GM23248 (cell line): ENCODE measurements at regions not wholly inside any gene's neighbourhood (a gene's known extent, or its start where the extent isn't known, plus 50 kb on each side); places are given as distances from the start of the nearest gene placed in this dataset.

Experiments
- DNase-seq: peaks from one replicate; pipeline ENCODE4 v3.0.0-alpha.2; 2015
- H2AFZ ChIP-seq: fragments of 200-600 bp; sonication (generic); 2 replicates; pipeline ENCODE4 v1.6.1; 2016; ENCODE audit warnings: antibody characterized with exemption
- H3F3A ChIP-seq: fragments of 200-600 bp; sonication (generic); 2 replicates; pipeline ENCODE4 v1.6.1; 2016; ENCODE audit warnings: mild to moderate bottlenecking, antibody characterized with exemption, mixed run types; ENCODE audit not compliant: insufficient read depth
- H3K27ac ChIP-seq: fragments of 200-600 bp; sonication (generic); 2 replicates; pipeline ENCODE4 v1.5.1; 2016; ENCODE audit warnings: mild to moderate bottlenecking
- H3K27me3 ChIP-seq: fragments of 200-600 bp; sonication (generic); replicated peaks from 2 replicates; pipeline ENCODE4 v1.6.1; 2016; ENCODE audit warnings: mild to moderate bottlenecking; ENCODE audit not compliant: insufficient read depth
- H3K36me3 ChIP-seq: fragments of 200-600 bp; sonication (generic); 2 replicates; pipeline ENCODE4 v1.6.1; 2016; ENCODE audit warnings: low read depth, mild to moderate bottlenecking
- H3K4me1 ChIP-seq: fragments of 200-600 bp; sonication (generic); 2 replicates; pipeline ENCODE4 v1.6.1; 2016; ENCODE audit warnings: mild to moderate bottlenecking; ENCODE audit not compliant: insufficient read depth
- H3K4me2 ChIP-seq: fragments of 200-600 bp; sonication (generic); one replicate; pipeline ENCODE4 v1.6.1; 2016; ENCODE audit warnings: mild to moderate bottlenecking; ENCODE audit not compliant: unreplicated experiment
- H3K4me3 ChIP-seq: fragments of 200-600 bp; sonication (generic); 2 replicates; pipeline ENCODE4 v1.5.1; 2016; ENCODE audit warnings: mild to moderate bottlenecking
- H3K79me2 ChIP-seq: fragments of 200-600 bp; sonication (generic); 2 replicates; pipeline ENCODE4 v1.6.1; 2016; ENCODE audit warnings: mild to moderate bottlenecking; ENCODE audit not compliant: insufficient read depth
- H3K9ac ChIP-seq: fragments of 200-600 bp; sonication (generic); 2 replicates; pipeline ENCODE4 v1.6.1; 2016; ENCODE audit warnings: mild to moderate bottlenecking
- H3K9me2 ChIP-seq: fragments of 200-600 bp; sonication (generic); 2 replicates; pipeline ENCODE4 v1.6.1; 2016; ENCODE audit warnings: mixed run types, mild to moderate bottlenecking, moderate library complexity; ENCODE audit not compliant: insufficient read depth
- H3K9me3 ChIP-seq: fragments of 200-600 bp; sonication (generic); one replicate; pipeline ENCODE4 v1.6.1; 2017; ENCODE audit warnings: low read depth
- H4K20me1 ChIP-seq: fragments of 200-600 bp; sonication (generic); 2 replicates; pipeline ENCODE4 v1.6.0; 2016; ENCODE audit not compliant: insufficient read depth
- EZH2 ChIP-seq: fragments of 200-600 bp; sonication (generic); IDR thresholded peaks from 2 replicates; pipeline ENCODE4 v1.6.1; 2018; ENCODE audit warnings: antibody characterized with exemption, mild to moderate bottlenecking; ENCODE audit not compliant: insufficient read depth, poor library complexity, severe bottlenecking
- EZH2phosphoT487 ChIP-seq: fragments of 200-600 bp; sonication (generic); IDR thresholded peaks from 2 replicates; pipeline ENCODE4 v1.6.1; 2018; ENCODE audit warnings: antibody characterized with exemption, moderate library complexity, mild to moderate bottlenecking, low read depth; ENCODE audit not compliant: insufficient read depth
- WGBS, 2 experiments: methylation state at CpG; one replicate each; pipeline ENCODE4 v1.1.6; 2015 to 2017; ENCODE audit warnings: low lambda C conversion rate in 2 of 2, low coverage in 1 of 2; ENCODE audit errors: missing lambda C conversion rate in 2 of 2; 5-methylcytosine and 5-hydroxymethylcytosine counted together
- in situ Hi-C: fragments of 300-500 bp; cut with MboI; formaldehyde crosslinking; loops from 2 replicates; pipeline ENCODE4 v1.15.0; 2020

GRCh38 chr2:129139380-129139779, 820.7 kb upstream of the HS6ST1 start:
- no peaks in the 10 kb centered on the region for H3F3A ChIP-seq
- no peaks in the 10 kb centered on the region for H3K4me1 ChIP-seq
- H3K9ac ChIP-seq: no peak overlapping the region
- no peaks in the 10 kb centered on the region for H3K9me2 ChIP-seq
- no peak overlapping the region for H2AFZ ChIP-seq
- no peak overlapping the region for H3K4me2 ChIP-seq
- no peak for DNase-seq
- no peak overlapping the region for H3K27ac ChIP-seq
- no peaks in the 10 kb centered on the region for H3K36me3 ChIP-seq
- in situ Hi-C loops: no loop called here
- H4K20me1 ChIP-seq: no peaks in the 10 kb centered on the region
- H3K27me3 ChIP-seq: no peaks in the 10 kb centered on the region
- H3K79me2 ChIP-seq: no peaks in the 10 kb centered on the region
- H3K4me3 ChIP-seq: no peak overlapping the region
- 3 to 7% methylated on average over 2 of the region's 2 CpGs for WGBS, 2 experiments
- no peaks in the 10 kb centered on the region for H3K9me3 ChIP-seq
- no peak for TF ChIP-seq EZH2phosphoT487
- no peak for TF ChIP-seq EZH2

GRCh38 chr2:129142465-129142864, 823.8 kb upstream of the HS6ST1 start:
- Histone ChIP-seq H3K9ac (no peak overlapping the region), H3K79me2 (no peaks in the 10 kb centered on the region), H2AFZ (no peak overlapping the region), H3K4me1 (no peaks in the 10 kb centered on the region), H4K20me1 (no peaks in the 10 kb centered on the region), H3K36me3 (no peaks in the 10 kb centered on the region), H3K27ac (no peak overlapping the region), H3K4me2 (no peak overlapping the region), H3K9me2 (no peaks in the 10 kb centered on the region), H3K4me3 (no peak overlapping the region), H3K27me3 (no peaks in the 10 kb centered on the region), H3K9me3 (no peaks in the 10 kb centered on the region), H3F3A (no peaks in the 10 kb centered on the region)
- in situ Hi-C loops: no loop called here
- TF ChIP-seq EZH2phosphoT487 (no peak), EZH2 (no peak)
- 11 to 19% methylated on average over 3 of the region's 3 CpGs for WGBS, 2 experiments
- DNase-seq: no peak

GRCh38 chr2:129144082-129144791, 825.6 kb upstream of the HS6ST1 start:
- H3K79me2 ChIP-seq: no peaks in the 10 kb centered on the region
- no peak overlapping the region for H2AFZ ChIP-seq
- no peaks in the 10 kb centered on the region for H3K9me2 ChIP-seq
- no peaks in the 10 kb centered on the region for H3K4me1 ChIP-seq
- no peak overlapping the region for H3K4me3 ChIP-seq
- H3K9ac ChIP-seq: no peak overlapping the region
- H3K4me2 ChIP-seq: no peak overlapping the region
- no peaks in the 10 kb centered on the region for H3K9me3 ChIP-seq
- in situ Hi-C loops: no loop called here
- no peaks in the 10 kb centered on the region for H3K36me3 ChIP-seq
- no peaks in the 10 kb centered on the region for H3K27me3 ChIP-seq
- TF ChIP-seq EZH2: no peak
- TF ChIP-seq EZH2phosphoT487: no peak
- H3F3A ChIP-seq: no peaks in the 10 kb centered on the region
- DNase-seq: no peak
- 74 to 76% methylated on average over 28 to 42 of the region's 42 CpGs for WGBS, 2 experiments
- no peaks in the 10 kb centered on the region for H4K20me1 ChIP-seq
- H3K27ac ChIP-seq: no peak overlapping the region

- TF ChIP-seq EZH2phosphoT487 (no peak), EZH2 (no peak)
- no peak overlapping the region for H3K27ac ChIP-seq
- H3K9me2 ChIP-seq: no peaks in the 10 kb centered on the region
- in situ Hi-C loops: no loop called here
- H3K9me3 ChIP-seq: peaks cover 3% of the 10 kb centered on the region
- H3K9ac ChIP-seq: no peak overlapping the region
- DNase-seq: no peak
- 5 to 8% methylated on average over 1 of the region's 1 CpG for WGBS, 2 experiments
- no peak overlapping the region for H2AFZ ChIP-seq
- H3K4me1 ChIP-seq: no peaks in the 10 kb centered on the region
- H3K4me3 ChIP-seq: no peak overlapping the region
- no peaks in the 10 kb centered on the region for H3F3A ChIP-seq
- no peaks in the 10 kb centered on the region for H4K20me1 ChIP-seq
- H3K79me2 ChIP-seq: no peaks in the 10 kb centered on the region
- no peaks in the 10 kb centered on the region for H3K36me3 ChIP-seq
- no peak overlapping the region for H3K4me2 ChIP-seq
- no peaks in the 10 kb centered on the region for H3K27me3 ChIP-seq
These were observed 827.0 kb upstream of the RAB6C start for GRCh38 chr2:129152514-129152913.

- Histone ChIP-seq H3K79me2 (no peaks in the 10 kb centered on the region), H4K20me1 (no peaks in the 10 kb centered on the region), H3K4me2 (no peak overlapping the region), H3K27me3 (no peaks in the 10 kb centered on the region), H3K9ac (no peak overlapping the region), H3K9me2 (no peaks in the 10 kb centered on the region), H3K4me3 (no peak overlapping the region), H3K9me3 (no peaks in the 10 kb centered on the region), H3K36me3 (no peaks in the 10 kb centered on the region), H3K27ac (no peak overlapping the region), H3K4me1 (no peaks in the 10 kb centered on the region), H3F3A (no peaks in the 10 kb centered on the region), H2AFZ (no peak overlapping the region)
- in situ Hi-C loops: no loop called here
- TF ChIP-seq EZH2phosphoT487 (no peak), EZH2 (no peak)
- DNase-seq: no peak
- 26 to 28% methylated on average over 4 of the region's 4 CpGs for WGBS, 2 experiments
These were observed 818.6 kb upstream of the RAB6C start for GRCh38 chr2:129160879-129161278.
